Endothelial cell of umbilical vein (primary cell): ENCODE measurements at regions not wholly inside any gene's neighbourhood (a gene's known extent, or its start where the extent isn't known, plus 50 kb on each side); places are given as distances from the start of the nearest gene placed in this dataset.

Experiments used
- CTCF ChIP-seq, 2 donors: IDR thresholded peaks; 1 replicate in 1 of 2; 2 replicates in 1 of 2; pipeline ENCODE4 v1.5.1; 2011; ENCODE audit warnings: low read length in 2 of 2, mild to moderate bottlenecking in 2 of 2, moderate library complexity in 2 of 2, control low read depth in 1 of 2, inconsistent platforms in 1 of 2, low read depth in 1 of 2; ENCODE audit not compliant: insufficient read depth in 1 of 2; ENCODE audit errors: extremely low read depth in 1 of 2
- EZH2 ChIP-seq: IDR thresholded peaks from 2 replicates; pipeline ENCODE4 v1.6.1; 2012; ENCODE audit warnings: borderline replicate concordance, low read depth, mild to moderate bottlenecking, moderate library complexity, low read length, inconsistent platforms; ENCODE audit not compliant: severe bottlenecking
- FOS ChIP-seq: IDR thresholded peaks from 2 replicates; pipeline ENCODE4 v1.6.1; 2011; ENCODE audit warnings: mild to moderate bottlenecking, low read length, moderate library complexity, borderline replicate concordance; ENCODE audit not compliant: insufficient read depth
- JUN ChIP-seq: IDR thresholded peaks from 2 replicates; pipeline ENCODE4 v1.6.1; 2011; ENCODE audit warnings: borderline replicate concordance, low read depth; ENCODE audit not compliant: insufficient read length, insufficient read depth
- MYC ChIP-seq: IDR thresholded peaks from one replicate; pipeline ENCODE4 v1.6.1; 2011; ENCODE audit warnings: mild to moderate bottlenecking, low read depth, low read length
- POLR2A ChIP-seq: IDR thresholded peaks from 2 replicates; pipeline ENCODE4 v1.6.1; 2012; ENCODE audit warnings: low read depth, mild to moderate bottlenecking, control low read depth, low read length
- POLR2AphosphoS5 ChIP-seq: IDR thresholded peaks from 2 replicates; pipeline ENCODE4 v1.6.1; 2012; ENCODE audit warnings: low read depth, mild to moderate bottlenecking, control low read depth, low read length, moderate library complexity; ENCODE audit not compliant: insufficient read depth

- TF ChIP-seq CTCF (IDR thresholded peaks at IDR 0.05; ENCODE audit: extremely low read depth in 1 of 2, insufficient read depth in 1 of 2, low read depth in 1 of 2, low read length in 2 of 2) (no peak), POLR2A (no peak), POLR2AphosphoS5 (no peak), JUN (no peak), EZH2 (no peak), FOS (no peak), MYC (no peak)
Observed at GRCh38 chr10:88209231-88209630, 345.8 kb downstream of the PTEN start.
